ENCODE measurements at regions not wholly inside any gene's neighbourhood (a gene's known extent, or its start where the extent isn't known, plus 50 kb on each side); places are given as distances from the start of the nearest gene placed in this dataset.

- Mint-ChIP-seq H3K4me1 (ENCODE audit: unreplicated experiment) (peaks cover 5% of the 10 kb centered on the region), H3K9me3 (peaks cover 16% of the 10 kb centered on the region), H3K27ac (no peak overlapping the region), H3K27me3 (no peaks in the 10 kb centered on the region), H3K4me3 (no peak overlapping the region), H3K36me3 (no peaks in the 10 kb centered on the region)
- no peak for TF ChIP-seq CTCF (conservative IDR thresholded peaks at IDR 0.05)
- DNase-seq (ENCODE audit: extremely low spot score, unreplicated experiment) = no peak
Measured at GRCh38 chr4:148857239-148857972, 415.2 kb upstream of the NR3C2 start.

- Mint-ChIP-seq H3K27ac (no peak overlapping the region), H3K9me3 (peaks cover 16% of the 10 kb centered on the region), H3K27me3 (no peaks in the 10 kb centered on the region), H3K4me3 (no peak overlapping the region), H3K4me1 (ENCODE audit: unreplicated experiment) (peaks cover 5% of the 10 kb centered on the region), H3K36me3 (no peaks in the 10 kb centered on the region)
- no peak for DNase-seq (ENCODE audit: extremely low spot score, unreplicated experiment)
- TF ChIP-seq CTCF (conservative IDR thresholded peaks at IDR 0.05) = no peak
Measured at GRCh38 chr4:148854203-148854602, 412.0 kb upstream of the NR3C2 start.

- Mint-ChIP-seq H3K4me1 (ENCODE audit: unreplicated experiment) (no peaks in the 10 kb centered on the region), H3K9me3 (peaks cover 16% of the 10 kb centered on the region), H3K4me3 (no peak overlapping the region)
Measured at GRCh38 chr4:148852092-148852699, 410.0 kb upstream of the NR3C2 start.

GRCh38 chr4:148850257-148850995, 408.2 kb upstream of the NR3C2 start:
- no peak for TF ChIP-seq CTCF (conservative IDR thresholded peaks at IDR 0.05)
- Mint-ChIP-seq H3K9me3 (peaks cover 7% of the 10 kb centered on the region), H3K36me3 (no peaks in the 10 kb centered on the region), H3K27me3 (no peaks in the 10 kb centered on the region), H3K4me1 (ENCODE audit: unreplicated experiment) (no peaks in the 10 kb centered on the region), H3K27ac (peak overlapping the region; percentile 44), H3K4me3 (no peak overlapping the region)
- no peak for DNase-seq (ENCODE audit: extremely low spot score, unreplicated experiment)

More at GRCh38 chr4:148852092-148852699, 410.0 kb upstream of the NR3C2 start:
- DNase-seq (ENCODE audit: extremely low spot score, unreplicated experiment) = no peak
- TF ChIP-seq CTCF (conservative IDR thresholded peaks at IDR 0.05) = no peak
- H3K36me3 Mint-ChIP-seq = no peaks in the 10 kb centered on the region
- no peaks in the 10 kb centered on the region for H3K27me3 Mint-ChIP-seq
- peak overlapping the region; percentile 27 for H3K27ac Mint-ChIP-seq

GRCh38 chr4:148849581-148849980, 407.4 kb upstream of the NR3C2 start:
- H3K36me3 Mint-ChIP-seq = no peaks in the 10 kb centered on the region
- TF ChIP-seq CTCF (conservative IDR thresholded peaks at IDR 0.05) = no peak
- H3K4me3 Mint-ChIP-seq = no peak overlapping the region
- H3K4me1 Mint-ChIP-seq (ENCODE audit: unreplicated experiment) = no peaks in the 10 kb centered on the region
- peak overlapping the region; percentile 44 for H3K27ac Mint-ChIP-seq
- peaks cover 7% of the 10 kb centered on the region for H3K9me3 Mint-ChIP-seq
- DNase-seq (ENCODE audit: extremely low spot score, unreplicated experiment) = no peak
- no peaks in the 10 kb centered on the region for H3K27me3 Mint-ChIP-seq
